Naive B cell (primary cell): ENCODE measurements at regions not wholly inside any gene's neighbourhood (a gene's known extent, or its start where the extent isn't known, plus 50 kb on each side); places are given as distances from the start of the nearest gene placed in this dataset.
"Not testable (repeated sequence)": the region's sequence is repeated elsewhere in the genome, so short reads cannot be mapped to it uniquely, and the experiment has no call there.

Source experiments
- ATAC-seq, 2 donors: fragments of 150-1000 bp; cut with Tn5 transposase; 2 replicates each; pipeline ENCODE4 v1.10.0; 2021; ENCODE audit warnings: low read depth in 2 of 2, mild to moderate bottlenecking in 2 of 2, moderate library complexity in 2 of 2
- DNase-seq: peaks from one replicate; pipeline ENCODE4 v3.0.0; 2022
- H3K27ac Mint-ChIP-seq, 6 donors: one replicate each; pipeline ENCODE4 v1.8.0; 2020 to 2022; ENCODE audit warnings: mild to moderate bottlenecking in 6 of 6, mixed read lengths in 6 of 6, moderate library complexity in 5 of 6, inconsistent platforms in 2 of 6
- H3K27me3 Mint-ChIP-seq, 3 donors: one replicate each; pipeline ENCODE4 v1.8.0; 2021 to 2022; ENCODE audit warnings: mixed read lengths in 3 of 3, mild to moderate bottlenecking in 1 of 3
- H3K36me3 Mint-ChIP-seq, 2 donors: one replicate each; pipeline ENCODE4 v1.8.0; 2020 to 2022; ENCODE audit warnings: mixed read lengths in 2 of 2, inconsistent platforms in 1 of 2, mild to moderate bottlenecking in 1 of 2
- H3K4me1 Mint-ChIP-seq, 3 donors: one replicate each; pipeline ENCODE4 v1.8.0; 2020 to 2022; ENCODE audit warnings: mixed read lengths in 3 of 3, inconsistent platforms in 1 of 3, mild to moderate bottlenecking in 1 of 3, moderate library complexity in 1 of 3
- H3K4me3 Mint-ChIP-seq, 8 donors: one replicate each; pipeline ENCODE4 v1.8.0; 2020 to 2022; ENCODE audit warnings: mild to moderate bottlenecking in 8 of 8, mixed read lengths in 8 of 8, moderate library complexity in 8 of 8, inconsistent platforms in 2 of 8
- H3K9me3 Mint-ChIP-seq, 7 donors: one replicate each; pipeline ENCODE4 v1.8.0; 2020 to 2022; ENCODE audit warnings: mixed read lengths in 7 of 7, mild to moderate bottlenecking in 5 of 7, inconsistent platforms in 2 of 7, moderate library complexity in 1 of 7

GRCh38 chr20:60171738-60172137 is 213.5 kb downstream of the CDH26 start:
- Mint-ChIP-seq H3K27ac (no peak overlapping the region), H3K4me1 (no peaks in the 10 kb centered on the region), H3K36me3 (no peaks in the 10 kb centered on the region), H3K4me3 (no peak overlapping the region), H3K27me3 (no peaks in the 10 kb centered on the region), H3K9me3 (peaks cover 0 to 10% (median 3%) of the 10 kb centered on the region in 7 donors)
- DNase-seq (no peak), ATAC-seq (no peak)

DNA sequence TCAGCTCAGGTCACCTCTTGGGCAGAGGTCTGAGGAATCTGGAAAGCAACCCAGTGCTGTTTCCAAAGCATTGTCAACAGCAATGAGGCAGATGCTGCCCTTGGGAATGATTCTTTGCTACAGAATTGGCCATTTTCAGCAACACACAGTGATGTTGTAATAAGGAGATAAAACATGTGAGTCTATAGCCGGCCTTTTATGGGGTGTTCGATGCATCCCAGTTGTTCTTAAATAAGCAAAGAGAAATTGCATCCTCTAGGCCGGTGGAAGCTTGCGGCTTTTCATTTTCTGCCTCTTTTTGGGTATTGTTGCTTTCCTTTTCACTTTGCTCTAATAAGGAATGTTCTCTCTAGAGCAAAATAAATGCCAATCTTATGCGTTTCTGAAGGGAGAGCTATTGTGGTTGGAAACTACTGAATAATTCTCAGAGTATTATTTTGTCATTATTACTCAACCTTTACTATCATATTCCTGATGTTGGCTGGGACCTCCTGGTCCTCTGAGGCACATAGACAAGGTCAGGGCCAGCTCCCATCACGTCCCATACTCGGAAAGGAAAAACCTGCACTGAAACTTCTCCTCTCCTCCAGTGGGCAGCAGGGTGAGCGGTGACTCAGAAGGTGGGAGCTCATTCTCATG is 214.2 kb downstream of the CDH26 start:
- Mint-ChIP-seq H3K4me1 (peaks cover 0 to 2% (median 0%) of the 10 kb centered on the region in 3 donors), H3K9me3 (peaks cover 0 to 10% (median 3%) of the 10 kb centered on the region in 7 donors), H3K4me3 (no peak overlapping the region), H3K36me3 (no peaks in the 10 kb centered on the region), H3K27ac (no peak overlapping the region), H3K27me3 (no peaks in the 10 kb centered on the region)
- DNase-seq, result no peak
- no peak for ATAC-seq

GRCh38 chr20:60177080-60177479 is 218.9 kb downstream of the CDH26 start:
- peaks cover 0 to 10% (median 3%) of the 10 kb centered on the region in 7 donors for H3K9me3 Mint-ChIP-seq
- no peaks in the 10 kb centered on the region for H3K36me3 Mint-ChIP-seq
- ATAC-seq, result no peak
- no peak for DNase-seq
- H3K27me3 Mint-ChIP-seq, result no peaks in the 10 kb centered on the region
- no peak overlapping the region for H3K4me3 Mint-ChIP-seq
- no peak overlapping the region for H3K27ac Mint-ChIP-seq
- peaks cover 0 to 3% (median 0%) of the 10 kb centered on the region in 3 donors for H3K4me1 Mint-ChIP-seq

DNA sequence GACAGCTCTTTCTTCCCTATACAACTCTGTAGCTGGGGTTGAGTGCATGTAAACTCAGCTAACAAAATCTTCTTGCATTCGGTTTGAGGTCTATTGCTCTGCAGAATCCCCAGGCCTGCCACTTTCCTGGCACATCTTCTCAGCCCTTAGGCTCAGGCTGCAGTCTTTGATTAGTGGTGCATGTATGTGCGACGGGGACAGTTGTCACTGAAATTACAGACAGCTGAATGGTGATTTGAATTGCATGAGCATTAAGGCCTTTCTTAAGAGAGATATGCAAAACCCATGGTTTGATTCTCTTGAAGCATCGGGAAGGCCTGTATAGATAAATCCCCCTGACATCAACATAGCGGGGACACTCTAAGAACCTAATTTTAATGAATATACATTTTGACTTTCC is 222.8 kb downstream of the CDH26 start:
- no peak for ATAC-seq
- H3K36me3 Mint-ChIP-seq, result peaks cover 4 to 7% of the 10 kb centered on the region in 2 donors
- no peak for DNase-seq
- H3K27ac Mint-ChIP-seq, result peak overlapping the region in 1 of 6 donors; percentile 14
- peaks cover 5 to 13% (median 8%) of the 10 kb centered on the region in 7 donors for H3K9me3 Mint-ChIP-seq
- H3K4me3 Mint-ChIP-seq, result no peak overlapping the region
- no peaks in the 10 kb centered on the region for H3K27me3 Mint-ChIP-seq
- H3K4me1 Mint-ChIP-seq, result peaks cover 0 to 3% (median 0%) of the 10 kb centered on the region in 3 donors

- Mint-ChIP-seq H3K4me3 (no peak overlapping the region), H3K9me3 (peaks cover 7 to 19% (median 10%) of the 10 kb centered on the region in 7 donors), H3K27me3 (peaks cover 0 to 7% (median 5%) of the 10 kb centered on the region in 3 donors), H3K27ac (no peak overlapping the region), H3K4me1 (no peaks in the 10 kb centered on the region), H3K36me3 (peaks cover 4 to 7% of the 10 kb centered on the region in 2 donors)
- DNase-seq (no peak), ATAC-seq (no peak)
Measured at GRCh38 chr20:60186412-60186811, 228.2 kb downstream of the CDH26 start.

GRCh38 chr20:60187683-60188082 is 229.5 kb downstream of the CDH26 start:
- Mint-ChIP-seq H3K36me3 (peaks cover 4 to 7% of the 10 kb centered on the region in 2 donors), H3K27ac (no peak overlapping the region), H3K4me1 (no peaks in the 10 kb centered on the region), H3K27me3 (peaks cover 0 to 9% (median 5%) of the 10 kb centered on the region in 3 donors), H3K9me3 (peaks cover 7 to 19% (median 10%) of the 10 kb centered on the region in 7 donors), H3K4me3 (no peak overlapping the region)
- no peak for DNase-seq
- no peak for ATAC-seq

DNA sequence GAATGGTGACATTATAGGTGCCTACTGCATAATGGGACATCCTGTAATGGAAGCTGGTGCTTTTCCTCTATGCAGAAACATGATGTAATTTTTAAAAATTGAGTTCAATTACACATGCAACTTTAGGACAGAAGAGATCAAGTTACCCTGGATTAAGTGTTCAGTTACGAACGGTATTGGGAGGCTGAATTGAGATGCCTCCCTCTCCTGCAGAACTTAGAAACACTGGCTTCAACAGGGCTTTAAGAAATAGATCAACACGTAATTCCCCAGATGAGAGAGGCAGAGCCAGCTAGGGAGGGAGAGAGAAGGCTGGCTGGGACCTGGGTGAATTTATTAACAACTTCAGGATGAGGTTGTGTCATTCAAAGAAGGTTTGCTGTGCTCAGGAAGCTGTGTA is 232.8 kb downstream of the CDH26 start:
- ATAC-seq, result no peak
- H3K36me3 Mint-ChIP-seq, result no peaks in the 10 kb centered on the region

GRCh38 chr20:60192326-60192725 is 234.1 kb downstream of the CDH26 start:
- Mint-ChIP-seq H3K4me1 (no peaks in the 10 kb centered on the region), H3K4me3 (no peak overlapping the region), H3K9me3 (peaks cover 0 to 11% (median 2%) of the 10 kb centered on the region in 7 donors), H3K27me3 (peaks cover 0 to 10% (median 9%) of the 10 kb centered on the region in 3 donors), H3K27ac (no peak overlapping the region), H3K36me3 (no peaks in the 10 kb centered on the region)
- no peak for DNase-seq
- no peak for ATAC-seq

More for the DNA sequence above, 232.8 kb downstream of the CDH26 start:
- Mint-ChIP-seq H3K9me3 (peaks cover 0 to 10% (median 5%) of the 10 kb centered on the region in 7 donors), H3K27me3 (peaks cover 0 to 10% (median 9%) of the 10 kb centered on the region in 3 donors), H3K4me1 (no peaks in the 10 kb centered on the region), H3K27ac (no peak overlapping the region), H3K4me3 (no peak overlapping the region)
- no peak for DNase-seq

- not testable (repeated sequence) for ATAC-seq, H3K4me1 Mint-ChIP-seq, H3K27ac Mint-ChIP-seq, H3K36me3 Mint-ChIP-seq, DNase-seq, H3K4me3 Mint-ChIP-seq
- Mint-ChIP-seq H3K27me3 (peaks cover 0 to 11% (median 4%) of the 10 kb centered on the region in 3 donors), H3K9me3 (peaks cover 0 to 22% (median 17%) of the 10 kb centered on the region in 7 donors)
Measured at GRCh38 chr20:60199132-60199531, 240.9 kb downstream of the CDH26 start.

DNA sequence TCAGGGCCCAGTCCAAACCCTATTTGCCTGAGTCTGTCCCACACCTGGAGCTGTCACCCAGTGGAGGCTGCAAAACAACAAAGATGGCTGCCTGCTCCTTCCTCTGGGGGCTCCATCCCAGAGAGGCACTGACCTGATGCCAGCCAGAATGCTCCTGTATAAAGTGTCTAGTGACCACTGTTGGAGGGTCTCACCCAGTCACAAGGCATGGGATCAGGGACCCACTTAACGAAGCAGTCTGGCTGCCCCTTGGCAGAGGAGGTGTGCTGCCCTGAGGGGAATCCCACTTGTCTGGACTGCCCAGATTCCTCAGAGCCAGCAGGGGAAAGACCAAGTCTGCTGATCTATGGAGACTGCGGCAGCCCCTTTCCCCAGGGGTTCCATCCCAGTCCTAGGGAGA is 241.6 kb downstream of the CDH26 start:
- H3K4me1 Mint-ChIP-seq, result no peaks in the 10 kb centered on the region
- no peak overlapping the region for H3K4me3 Mint-ChIP-seq
- ATAC-seq (no peak), DNase-seq (no peak)
- H3K36me3 Mint-ChIP-seq, result no peaks in the 10 kb centered on the region
- no peak overlapping the region for H3K27ac Mint-ChIP-seq
- peaks cover 0 to 22% (median 17%) of the 10 kb centered on the region in 7 donors for H3K9me3 Mint-ChIP-seq
- H3K27me3 Mint-ChIP-seq, result peaks cover 0 to 11% (median 4%) of the 10 kb centered on the region in 3 donors

DNA sequence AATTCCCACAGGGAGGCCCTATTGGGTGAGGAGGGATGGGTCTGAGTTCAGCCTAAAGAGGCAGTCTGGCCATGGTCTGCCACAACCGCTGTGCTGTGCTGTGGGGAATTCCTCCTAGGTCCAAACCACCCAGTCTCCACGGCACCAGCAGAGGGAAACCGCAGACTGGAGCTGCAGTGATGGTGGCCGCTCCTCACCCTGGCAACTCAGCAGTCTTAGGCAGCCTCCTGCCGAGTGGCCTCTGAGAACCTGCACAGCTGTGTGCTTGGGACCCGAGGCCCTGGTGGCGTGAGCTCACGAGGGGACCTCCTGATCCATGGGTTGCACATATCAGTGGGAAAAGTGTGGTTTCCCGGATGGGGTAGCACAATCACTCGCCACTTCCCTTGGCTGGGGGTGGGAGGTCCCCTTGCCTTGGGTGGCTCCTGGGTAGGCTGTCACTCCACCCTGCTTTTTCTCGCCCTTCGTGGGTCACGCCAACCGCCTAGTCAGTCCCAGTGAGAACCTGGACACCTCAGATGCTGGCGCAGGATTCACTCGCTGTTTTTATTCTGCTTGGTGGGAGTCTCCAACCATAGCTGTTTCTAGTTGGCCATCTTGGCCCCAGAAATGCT is 242.2 kb downstream of the CDH26 start:
- Mint-ChIP-seq H3K27me3 (peaks cover 0 to 11% (median 3%) of the 10 kb centered on the region in 3 donors), H3K4me1 (no peaks in the 10 kb centered on the region), H3K36me3 (no peaks in the 10 kb centered on the region), H3K4me3 (no peak overlapping the region), H3K9me3 (peaks cover 0 to 22% (median 16%) of the 10 kb centered on the region in 7 donors), H3K27ac (no peak overlapping the region)
- ATAC-seq (no peak), DNase-seq (no peak)

DNA sequence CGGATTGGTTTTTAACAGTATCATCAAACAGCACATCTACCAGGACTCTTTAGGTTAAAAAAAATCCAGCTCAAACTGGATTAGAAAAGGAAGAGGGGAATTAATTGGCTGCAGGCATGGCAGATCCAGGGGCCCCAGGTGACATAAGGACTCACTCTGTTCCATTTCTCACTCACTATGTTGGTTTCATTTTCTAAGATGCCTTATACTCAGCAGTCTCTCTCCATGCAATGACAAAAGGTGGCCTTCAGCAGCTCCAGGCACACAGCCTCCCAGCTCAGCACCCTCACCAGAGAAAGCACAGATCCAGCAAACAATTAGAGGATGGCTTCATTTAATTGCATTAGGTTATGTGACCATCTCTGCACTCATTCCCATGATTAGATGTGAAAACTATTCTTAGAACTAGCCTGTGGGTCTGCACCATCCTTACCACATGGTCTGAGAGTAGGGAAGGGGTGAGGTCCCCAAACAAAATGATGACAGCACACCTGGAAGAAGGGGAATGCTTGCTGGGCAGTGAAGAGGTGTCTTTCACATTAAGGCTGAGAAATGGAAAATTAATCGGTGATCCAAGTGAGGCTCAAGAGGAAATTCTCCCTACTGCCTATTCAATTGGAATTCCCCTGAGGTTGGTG is 243.1 kb downstream of the CDH26 start:
- Mint-ChIP-seq H3K36me3 (no peaks in the 10 kb centered on the region), H3K27me3 (peaks cover 0 to 11% (median 6%) of the 10 kb centered on the region in 3 donors), H3K27ac (no peak overlapping the region), H3K4me3 (no peak overlapping the region), H3K9me3 (peaks cover 0 to 21% (median 8%) of the 10 kb centered on the region in 7 donors), H3K4me1 (peaks cover 0 to 3% (median 0%) of the 10 kb centered on the region in 3 donors)
- ATAC-seq, result no peak
- no peak for DNase-seq

DNA sequence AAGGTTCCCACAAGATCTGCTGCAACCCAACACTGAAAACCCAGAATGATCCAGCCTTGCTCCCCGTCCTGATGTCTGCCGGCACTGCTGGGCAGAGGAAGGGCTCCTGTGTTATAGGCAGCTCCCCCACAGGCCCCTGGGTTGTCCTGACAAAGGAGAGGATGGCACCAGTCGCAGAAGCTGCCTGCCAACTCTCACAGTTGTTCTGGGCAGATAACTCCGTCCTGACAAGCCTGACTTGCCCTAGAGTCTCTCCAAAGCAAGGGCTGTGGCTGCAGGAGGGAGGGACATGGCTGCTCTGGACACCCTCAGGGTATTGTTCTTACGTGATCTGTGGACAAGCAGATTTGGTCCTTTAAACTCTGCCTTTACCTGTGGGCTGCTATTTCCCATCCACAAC is 243.8 kb downstream of the CDH26 start:
- Mint-ChIP-seq H3K9me3 (peaks cover 0 to 21% (median 7%) of the 10 kb centered on the region in 7 donors), H3K4me3 (no peak overlapping the region), H3K27me3 (peaks cover 0 to 11% (median 8%) of the 10 kb centered on the region in 3 donors), H3K36me3 (no peaks in the 10 kb centered on the region), H3K4me1 (peaks cover 0 to 3% (median 0%) of the 10 kb centered on the region in 3 donors), H3K27ac (peak overlapping the region in 1 of 6 donors; percentile 50)
- ATAC-seq, result no peak
- DNase-seq, result no peak
